Inflammatory macrophage treated with lipopolysaccharide for 1 hour (primary cell): ENCODE measurements at regions not wholly inside any gene's neighbourhood (a gene's known extent, or its start where the extent isn't known, plus 50 kb on each side); places are given as distances from the start of the nearest gene placed in this dataset.
"Not testable (repeated sequence)": the region's sequence is repeated elsewhere in the genome, so short reads cannot be mapped to it uniquely, and the experiment has no call there.

ENCODE experiments used
- DNase-seq, 2 donors: peaks; one replicate each; pipeline ENCODE4 v3.0.0-alpha.2; 2020 to 2022

DNA sequence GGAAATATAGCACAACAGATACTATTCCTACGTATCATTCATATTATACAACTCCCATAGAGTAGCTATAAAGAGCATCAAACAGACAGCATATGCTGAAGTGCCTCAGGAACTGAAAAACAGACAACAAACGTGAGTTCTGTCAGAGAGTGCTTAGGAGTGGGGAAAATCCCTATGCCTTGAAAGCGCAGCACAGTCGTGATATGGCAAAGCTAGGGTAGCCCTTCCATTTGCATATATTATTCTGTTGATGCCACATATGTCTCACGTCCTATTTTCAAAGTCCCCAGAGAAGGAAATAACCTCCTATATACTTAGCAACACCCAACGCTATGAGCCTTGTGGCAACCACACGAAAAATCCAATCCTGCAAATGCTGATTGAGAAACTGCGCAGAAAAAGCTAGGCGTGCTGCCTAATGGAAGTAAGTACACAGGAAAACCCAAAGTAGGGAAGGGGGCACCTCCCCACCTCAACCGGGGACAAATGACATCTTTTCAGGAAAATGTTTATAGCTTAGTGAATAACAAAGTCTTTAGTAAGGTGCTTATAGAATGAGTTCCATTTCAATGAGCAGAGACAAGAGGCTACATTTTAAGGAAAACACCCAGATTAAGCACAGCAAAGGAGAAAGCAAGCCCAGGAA lies 105.1 kb downstream of the MED10 start:
- no peak for DNase-seq

DNA sequence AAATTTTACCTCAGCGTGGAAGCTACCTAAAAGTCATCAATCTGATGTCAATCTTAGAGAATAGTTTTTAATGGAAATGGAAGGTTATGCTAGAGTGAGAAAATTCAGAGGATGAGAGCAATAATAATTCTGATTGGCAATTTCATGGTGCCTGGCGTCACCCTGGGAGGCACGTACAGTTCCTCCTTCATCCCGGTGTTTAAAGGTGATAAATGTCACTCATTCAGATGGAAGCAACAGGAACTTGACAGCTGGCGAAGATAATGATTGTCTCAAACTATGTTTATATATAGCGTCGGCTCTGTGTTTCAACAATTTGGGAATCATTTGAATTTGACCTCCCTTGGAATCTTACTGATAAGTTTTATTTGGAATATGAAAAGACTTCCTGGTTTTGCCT lies 108.4 kb downstream of the MED10 start:
- no peak for DNase-seq

- DNase-seq = no peak
These were observed 111.6 kb downstream of the MED10 start for GRCh38 chr5:6266671-6267197.

GRCh38 chr5:6264394-6264793 lies 114.0 kb downstream of the MED10 start:
- DNase-seq = no peak

DNA sequence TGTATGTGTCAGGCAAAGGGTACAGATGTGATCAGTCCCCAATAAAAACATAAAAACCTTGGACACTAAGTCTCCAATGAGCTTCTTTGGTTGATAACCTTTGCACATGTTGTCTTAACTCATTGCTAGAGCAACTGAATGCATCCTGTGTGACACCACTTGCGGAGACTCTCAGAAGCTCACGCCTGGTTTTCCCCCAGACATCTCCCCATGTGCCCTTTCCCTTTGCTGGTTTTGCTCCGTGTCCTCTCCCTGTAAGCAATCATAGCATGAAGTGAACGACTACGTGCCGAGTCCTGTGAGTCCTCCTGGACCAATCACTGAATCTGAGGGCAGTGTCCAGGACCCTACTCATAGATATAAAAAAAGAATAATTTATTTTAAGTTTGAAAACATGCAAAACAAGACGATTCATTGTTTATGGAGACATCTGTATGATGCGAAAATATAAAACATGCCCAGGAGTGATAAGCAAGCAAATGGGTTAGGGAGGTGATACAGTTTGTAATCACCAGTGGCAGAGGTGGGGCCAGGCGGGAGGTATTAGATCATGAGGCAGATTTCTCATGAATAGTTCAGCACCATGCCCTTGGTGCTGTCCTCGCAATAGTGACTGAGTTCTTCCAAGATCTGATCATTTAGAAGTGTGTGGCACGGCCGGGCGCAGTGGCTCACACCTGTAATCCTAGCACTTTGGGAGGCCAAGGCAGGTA lies 115.5 kb downstream of the MED10 start:
- no peak for DNase-seq

GRCh38 chr5:6261668-6262067 lies 116.7 kb downstream of the MED10 start:
- no peak for DNase-seq

- DNase-seq = no peak
These were observed 117.1 kb downstream of the MED10 start for GRCh38 chr5:6261256-6261655.

- DNase-seq = no peak
These were observed 117.5 kb downstream of the MED10 start for GRCh38 chr5:6260846-6261245.

- no peak for DNase-seq
These were observed 121.4 kb downstream of the MED10 start for GRCh38 chr5:6256901-6257300.

- no peak for DNase-seq
These were observed 122.4 kb downstream of the MED10 start for GRCh38 chr5:6255956-6256355.

- DNase-seq = no peak
These were observed 124.5 kb downstream of the MED10 start for GRCh38 chr5:6253846-6254245.

- no peak for DNase-seq
These were observed 125.1 kb downstream of the MED10 start for GRCh38 chr5:6253281-6253680.

- DNase-seq = no peak
These were observed 125.8 kb downstream of the MED10 start for GRCh38 chr5:6252581-6252980.

DNA sequence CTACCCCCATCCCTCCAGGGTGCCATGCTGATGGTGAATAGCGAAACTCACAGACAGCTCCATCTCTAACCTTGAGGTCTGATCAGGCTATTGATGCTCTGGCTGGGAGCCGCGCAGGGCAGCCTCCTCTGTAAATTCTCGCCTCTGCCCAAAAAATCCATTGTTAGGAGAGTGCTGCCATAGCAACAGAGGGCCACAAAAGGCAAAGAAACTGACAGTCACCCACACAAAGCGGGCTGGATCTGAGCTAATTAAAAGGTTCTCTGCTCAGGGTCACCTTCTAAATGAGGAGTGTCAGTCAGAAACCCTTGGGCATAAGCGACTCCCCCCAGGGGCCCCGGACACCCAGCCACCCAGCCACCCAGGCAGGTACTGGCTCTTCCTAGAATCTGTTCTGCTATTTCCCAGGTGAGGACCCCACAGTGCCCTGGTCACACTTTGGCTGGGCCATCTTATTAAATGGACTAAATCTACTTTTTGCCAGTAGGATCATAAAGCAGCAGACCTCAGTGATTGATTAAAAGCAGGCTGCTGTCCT lies 126.7 kb downstream of the MED10 start:
- DNase-seq = no peak

GRCh38 chr5:6250121-6250520 lies 128.2 kb downstream of the MED10 start:
- no peak for DNase-seq

DNA sequence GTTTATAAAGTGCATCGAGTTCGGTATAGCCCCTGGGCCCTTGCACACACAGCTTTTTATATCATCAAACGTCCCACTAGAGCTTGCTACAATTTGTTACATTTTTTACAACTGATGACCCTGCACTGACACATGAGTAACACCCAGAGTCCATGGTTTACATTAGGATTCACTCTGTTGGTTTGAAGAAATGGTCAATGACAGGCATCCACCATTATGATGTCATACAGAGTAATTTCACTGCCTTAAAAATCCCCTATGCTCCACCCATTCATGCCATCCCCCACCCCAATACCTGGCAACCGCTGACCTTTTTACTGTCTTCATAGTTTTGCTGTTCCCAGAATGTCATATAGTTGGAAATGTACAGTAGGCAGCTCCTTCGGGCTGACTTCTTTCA lies 130.2 kb downstream of the MED10 start:
- no peak for DNase-seq

DNA sequence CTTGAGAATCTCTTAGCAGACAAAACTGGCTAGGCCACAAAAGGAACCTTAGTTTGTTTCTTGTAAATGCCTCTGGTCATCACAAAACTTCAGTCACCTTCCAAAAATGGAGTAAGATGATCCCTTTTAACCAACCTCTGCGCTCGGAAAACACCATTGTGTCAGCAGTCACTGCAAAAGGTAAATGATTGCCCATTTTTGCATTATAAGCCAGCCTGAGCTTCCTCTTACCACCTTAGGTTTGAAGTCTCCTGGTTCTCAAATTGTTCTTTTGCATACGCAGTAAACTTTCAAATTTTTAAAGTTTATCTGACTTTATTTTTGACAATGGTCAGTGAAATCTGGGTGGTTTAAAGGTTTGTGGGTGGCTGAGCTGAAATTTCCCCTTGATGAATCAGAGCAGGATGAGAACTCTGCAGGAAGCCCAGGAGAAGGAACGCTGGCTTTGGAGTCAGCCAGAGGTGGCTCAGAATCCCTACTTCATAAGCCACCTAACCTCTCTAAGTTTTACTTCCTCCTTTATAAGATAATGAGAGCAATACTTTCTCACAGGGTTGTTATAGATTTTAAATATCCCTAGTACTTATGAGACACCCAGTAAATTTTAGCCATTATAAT lies 131.4 kb downstream of the MED10 start:
- DNase-seq = no peak

GRCh38 chr5:6244339-6244714 lies 134.0 kb downstream of the MED10 start:
- no peak for DNase-seq

DNA sequence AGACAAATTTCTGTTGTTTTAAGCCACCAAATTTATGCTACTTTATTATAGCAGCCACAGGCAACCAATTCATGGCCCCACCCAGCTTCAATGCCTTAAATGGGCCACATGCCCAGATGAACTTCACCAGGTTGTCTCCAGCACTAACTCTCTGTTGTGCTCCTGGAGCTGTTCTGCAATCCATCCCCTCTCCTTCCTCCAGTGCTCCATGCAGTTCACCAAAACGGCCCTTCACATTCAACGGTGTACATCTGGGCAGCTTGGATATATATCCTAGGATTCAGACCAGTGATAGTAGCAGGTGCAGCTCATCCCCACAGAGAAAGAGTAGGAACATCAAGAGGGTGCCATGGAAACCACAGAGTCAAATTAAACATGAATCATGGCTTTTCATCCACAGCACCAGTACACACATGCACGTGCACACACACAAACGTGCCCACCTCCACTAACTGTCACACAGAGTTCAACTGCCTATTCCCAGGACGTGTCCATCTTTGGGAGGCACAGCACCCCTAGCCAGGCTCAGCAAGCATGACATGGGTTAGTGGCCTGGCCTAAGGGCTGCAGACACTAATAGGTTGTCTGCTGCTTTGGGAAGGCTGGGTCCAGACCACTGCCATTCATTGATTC lies 134.5 kb downstream of the MED10 start:
- no peak for DNase-seq

GRCh38 chr5:6241056-6241455 lies 137.3 kb downstream of the MED10 start:
- DNase-seq = not testable (repeated sequence)

DNA sequence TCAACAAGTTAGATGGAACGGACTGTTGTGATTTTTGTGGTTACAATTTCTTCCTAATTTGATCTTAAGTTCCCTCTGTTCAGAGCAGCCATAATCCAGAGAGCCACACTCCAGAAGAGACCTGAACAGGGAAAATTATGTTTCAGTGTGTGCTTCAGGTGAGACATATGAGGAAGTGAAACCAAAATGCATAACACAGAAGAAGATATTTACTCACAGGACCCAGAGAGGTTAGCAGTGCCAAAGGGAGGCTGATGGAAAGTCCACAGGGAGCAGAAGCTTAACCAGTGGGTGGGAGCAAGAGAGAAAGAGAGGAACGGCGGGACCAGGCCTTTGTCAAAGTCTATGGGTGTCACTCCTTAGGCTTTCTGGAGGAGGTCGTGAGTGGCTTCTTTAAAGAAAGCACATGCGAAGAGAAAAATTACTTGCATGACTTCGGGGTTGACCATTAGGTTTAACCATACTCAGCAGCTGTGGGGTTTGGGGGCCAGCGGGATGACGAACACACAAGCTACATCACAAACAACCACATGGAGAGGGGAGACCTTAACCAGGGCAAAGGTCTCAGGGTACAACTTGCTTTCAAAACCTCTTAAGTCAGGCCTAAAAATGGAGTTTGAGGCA lies 141.4 kb downstream of the MED10 start:
- no peak for DNase-seq

DNA sequence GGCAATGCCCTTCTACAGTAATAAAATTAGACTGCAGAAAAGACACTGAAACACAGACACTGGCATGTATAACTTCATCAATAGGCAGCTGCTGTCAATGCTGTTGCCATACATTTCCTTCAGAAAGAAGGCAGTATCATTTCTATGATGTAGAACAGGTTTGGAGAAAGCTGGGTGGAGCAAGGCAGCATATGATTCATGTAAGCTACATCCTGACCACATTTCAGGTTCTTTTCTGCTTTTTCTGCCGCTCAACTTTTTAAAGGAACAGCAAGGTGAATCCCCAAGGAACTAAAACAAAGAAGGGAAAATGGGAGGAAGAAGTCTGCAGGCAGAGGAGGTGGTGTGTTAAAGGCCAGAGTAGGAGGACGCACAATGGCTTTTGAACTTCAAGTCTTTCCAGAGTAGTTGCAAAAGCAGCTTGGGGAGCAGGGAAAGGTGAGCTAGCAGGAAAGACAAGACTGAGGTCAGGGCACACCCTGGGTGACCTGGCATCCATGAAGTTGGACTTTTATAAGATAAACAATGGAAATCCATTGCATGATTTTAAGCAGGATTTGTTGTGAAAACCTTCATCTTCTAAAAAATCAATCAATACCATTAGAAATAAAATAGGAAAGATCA lies 142.1 kb downstream of the MED10 start:
- no peak for DNase-seq
